Panc1 (cell line): ENCODE measurements at regions not wholly inside any gene's neighbourhood (a gene's known extent, or its start where the extent isn't known, plus 50 kb on each side); places are given as distances from the start of the nearest gene placed in this dataset.

Experiments used
- ATAC-seq: fragments of 200-7000 bp; cut with Tn5 transposase; 2 replicates; pipeline ENCODE4 v1.9.1; 2020; ENCODE audit warnings: mild to moderate bottlenecking, moderate library complexity
- BruUV-seq: library from RNA; stranded (reverse); fragments of 400-500 nt; replicated peaks from 2 replicates; lab custom pipeline; 2021; lab: Mats Ljungman, UMichigan
- CTCF ChIA-PET: fragments of 300-600 bp; sonication (Branson Sonifier 250); formaldehyde crosslinking; loops from one replicate; lab custom pipeline; 2022; ENCODE audit warnings: antibody characterized with exemption; lab: Charles Lee
- POLR2A ChIA-PET: fragments of 300-600 bp; sonication (Branson Sonifier 250); formaldehyde crosslinking; loops from one replicate; lab custom pipeline; 2022; ENCODE audit warnings: antibody characterized with exemption; lab: Charles Lee
- DNase-seq: peaks from one replicate; pipeline ENCODE4 v3.0.0-alpha.2; 2010; ENCODE audit warnings: low read depth, low spot score
- H3K27ac ChIP-seq: 2 replicates; pipeline ENCODE4 v1.5.1; 2011; ENCODE audit warnings: mild to moderate bottlenecking, low read length, inconsistent platforms
- H3K27me3 ChIP-seq: fragments of 200-500 bp; sonication (Bioruptor generic); 2 replicates; pipeline ENCODE4 v1.6.0; 2014; ENCODE audit warnings: low read length, inconsistent platforms; ENCODE audit not compliant: control insufficient read depth, insufficient read depth
- H3K36me3 ChIP-seq: fragments of 200-500 bp; sonication (Bioruptor generic); 2 replicates; pipeline ENCODE4 v1.5.1; 2014; ENCODE audit warnings: inconsistent platforms, mild to moderate bottlenecking, low read length, moderate library complexity; ENCODE audit not compliant: control insufficient read depth, insufficient read depth
- H3K4me1 ChIP-seq: 2 replicates; pipeline ENCODE4 v1.5.1; 2011; ENCODE audit warnings: inconsistent platforms, mild to moderate bottlenecking, low read length, moderate library complexity; ENCODE audit not compliant: control insufficient read depth, insufficient read depth
- H3K4me3 ChIP-seq, 2 experiments: 2 replicates each; pipeline ENCODE4 v1.5.1; 2011 to 2012; ENCODE audit warnings: low read depth in 2 of 2, low read length in 2 of 2, mild to moderate bottlenecking in 2 of 2, inconsistent platforms in 1 of 2, moderate library complexity in 1 of 2
- H3K9me3 ChIP-seq: fragments of 200-500 bp; sonication (Bioruptor generic); 2 replicates; pipeline ENCODE4 v1.5.1; 2014; ENCODE audit warnings: low read depth, mild to moderate bottlenecking, inconsistent platforms, low read length, moderate library complexity; ENCODE audit not compliant: control insufficient read depth, insufficient read depth
- CTCF ChIP-seq: fragments of 450-650 bp; IDR thresholded peaks from 2 replicates; pipeline ENCODE4 v1.5.1; 2017; ENCODE audit warnings: mild to moderate bottlenecking
- POLR2AphosphoS5 ChIP-seq: IDR thresholded peaks from 2 replicates; pipeline ENCODE4 v1.6.1; 2012; ENCODE audit warnings: mild to moderate bottlenecking, low read depth, low read length, moderate library complexity
- SIN3A ChIP-seq: IDR thresholded peaks from 2 replicates; pipeline ENCODE4 v1.6.1; 2012; ENCODE audit warnings: low read depth, mild to moderate bottlenecking, low read length, moderate library complexity, borderline replicate concordance; ENCODE audit not compliant: insufficient read depth
- TCF7L2 ChIP-seq: IDR thresholded peaks from 2 replicates; pipeline ENCODE4 v1.6.1; 2011; ENCODE audit warnings: mild to moderate bottlenecking, low read depth, low read length, inconsistent platforms
- in situ Hi-C: cut with HindIII; loops from 2 replicates; pipeline ENCODE4 v1.10.0; 2016; ENCODE audit warnings: low sequenced_read_pairs, low pct_unique_long_range_greater_than_20kb
- intact Hi-C: fragments of 100-400 bp; cut with micrococcal nuclease; formaldehyde crosslinking; loops from one replicate; pipeline ENCODE4 v1.10.0; 2022; ENCODE audit not compliant: unreplicated experiment
- TF ChIP-seq, protein P1 (sequence below), 2 experiments: IDR thresholded peaks; 2 replicates each; pipeline ENCODE4 v1.6.1; 2011 to 2012; ENCODE audit warnings: low read depth in 2 of 2, control low read depth in 1 of 2, low read length in 1 of 2, mild to moderate bottlenecking in 1 of 2, moderate library complexity in 1 of 2; ENCODE audit not compliant: insufficient read depth in 1 of 2

- Histone ChIP-seq H3K4me3 (no peak overlapping the region), H3K36me3 (no peaks in the 10 kb centered on the region), H3K27ac (no peak overlapping the region), H3K9me3 (peaks cover 6% of the 10 kb centered on the region; the same call in 1 of the 2 replicates), H3K27me3 (peaks cover 1% of the 10 kb centered on the region), H3K4me1 (no peaks in the 10 kb centered on the region)
- TF ChIP-seq, protein P1, sequence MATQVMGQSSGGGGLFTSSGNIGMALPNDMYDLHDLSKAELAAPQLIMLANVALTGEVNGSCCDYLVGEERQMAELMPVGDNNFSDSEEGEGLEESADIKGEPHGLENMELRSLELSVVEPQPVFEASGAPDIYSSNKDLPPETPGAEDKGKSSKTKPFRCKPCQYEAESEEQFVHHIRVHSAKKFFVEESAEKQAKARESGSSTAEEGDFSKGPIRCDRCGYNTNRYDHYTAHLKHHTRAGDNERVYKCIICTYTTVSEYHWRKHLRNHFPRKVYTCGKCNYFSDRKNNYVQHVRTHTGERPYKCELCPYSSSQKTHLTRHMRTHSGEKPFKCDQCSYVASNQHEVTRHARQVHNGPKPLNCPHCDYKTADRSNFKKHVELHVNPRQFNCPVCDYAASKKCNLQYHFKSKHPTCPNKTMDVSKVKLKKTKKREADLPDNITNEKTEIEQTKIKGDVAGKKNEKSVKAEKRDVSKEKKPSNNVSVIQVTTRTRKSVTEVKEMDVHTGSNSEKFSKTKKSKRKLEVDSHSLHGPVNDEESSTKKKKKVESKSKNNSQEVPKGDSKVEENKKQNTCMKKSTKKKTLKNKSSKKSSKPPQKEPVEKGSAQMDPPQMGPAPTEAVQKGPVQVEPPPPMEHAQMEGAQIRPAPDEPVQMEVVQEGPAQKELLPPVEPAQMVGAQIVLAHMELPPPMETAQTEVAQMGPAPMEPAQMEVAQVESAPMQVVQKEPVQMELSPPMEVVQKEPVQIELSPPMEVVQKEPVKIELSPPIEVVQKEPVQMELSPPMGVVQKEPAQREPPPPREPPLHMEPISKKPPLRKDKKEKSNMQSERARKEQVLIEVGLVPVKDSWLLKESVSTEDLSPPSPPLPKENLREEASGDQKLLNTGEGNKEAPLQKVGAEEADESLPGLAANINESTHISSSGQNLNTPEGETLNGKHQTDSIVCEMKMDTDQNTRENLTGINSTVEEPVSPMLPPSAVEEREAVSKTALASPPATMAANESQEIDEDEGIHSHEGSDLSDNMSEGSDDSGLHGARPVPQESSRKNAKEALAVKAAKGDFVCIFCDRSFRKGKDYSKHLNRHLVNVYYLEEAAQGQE (IDR thresholded peaks at IDR 0.05; ENCODE audit: insufficient read depth in 1 of 2, low read depth in 2 of 2, low read length in 1 of 2): no peak
- TF ChIP-seq TCF7L2 (no peak), CTCF (no peak), POLR2AphosphoS5 (no peak), SIN3A (no peak)
- ChIA-PET CTCF (no interaction called here), POLR2A (no interaction called here)
- in situ Hi-C loops: no loop called here
- intact Hi-C loops: no loop called here
- DNase-seq (no peak), ATAC-seq (no peak)
- BruUV-seq: no TSS peak
Observed at GRCh38 chr2:126817172-126817571, 81.5 kb upstream of the TEX51 start.

DNA sequence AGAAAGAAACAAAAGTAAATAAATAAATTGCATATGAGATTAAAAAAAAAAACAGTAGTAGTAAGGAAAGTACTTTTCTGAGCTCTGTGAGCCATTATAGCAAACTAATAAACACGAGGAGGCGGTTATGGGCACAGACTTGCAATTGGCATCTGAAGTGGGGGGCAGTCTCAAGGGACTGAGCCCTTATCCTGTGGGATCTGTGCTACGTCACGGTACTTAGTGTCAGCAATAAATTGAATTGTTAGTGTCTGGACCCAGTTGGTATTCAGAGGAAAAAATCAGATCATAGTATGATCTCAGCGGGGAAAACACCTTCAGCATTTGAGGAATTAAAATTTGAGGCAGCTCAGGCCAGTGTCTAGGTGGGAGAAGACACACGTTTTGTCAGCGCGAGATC, 76.6 kb upstream of the TEX51 start:
- TF ChIP-seq TCF7L2: no peak
- TF ChIP-seq, protein P1 (IDR thresholded peaks at IDR 0.05; ENCODE audit: insufficient read depth in 1 of 2, low read depth in 2 of 2, low read length in 1 of 2): no peak
- TF ChIP-seq CTCF: no peak
- no peak for TF ChIP-seq SIN3A
- no peak for TF ChIP-seq POLR2AphosphoS5
- no TSS peak for BruUV-seq
- Histone ChIP-seq H3K9me3 (peaks cover 5% of the 10 kb centered on the region; the same call in 1 of the 2 replicates), H3K4me1 (no peaks in the 10 kb centered on the region), H3K27me3 (peaks cover 2% of the 10 kb centered on the region), H3K4me3 (no peak overlapping the region), H3K27ac (no peak overlapping the region), H3K36me3 (no peaks in the 10 kb centered on the region)
- in situ Hi-C loops: no loop called here
- ChIA-PET POLR2A (no interaction called here), CTCF (no interaction called here)
- intact Hi-C loops: no loop called here
- DNase-seq: no peak
- no peak for ATAC-seq
